Esophagus muscularis mucosa (tissue), 4 donors: ENCODE measurements at regions not wholly inside any gene's neighbourhood (a gene's known extent, or its start where the extent isn't known, plus 50 kb on each side); places are given as distances from the start of the nearest gene placed in this dataset.

Experiments used
- DNase-seq: peaks from one replicate; pipeline ENCODE4 v3.0.0-alpha.2; 2017; ENCODE audit errors: extremely low spot score
- H3K27ac ChIP-seq, 4 donors: fragments of 200-600 bp; sonication (generic); replicated peaks in 1 of 4; 1 replicate in 3 of 4; 2 replicates in 1 of 4; pipeline ENCODE4 v1.5.1; 2016 to 2019; ENCODE audit warnings: mild to moderate bottlenecking in 1 of 4
- H3K27me3 ChIP-seq, 4 donors: fragments of 200-600 bp; sonication (generic); one replicate each; pipeline versions ENCODE4 v1.5.1 to v1.6.0; 2016 to 2019
- H3K36me3 ChIP-seq, 4 donors: fragments of 200-600 bp; sonication (generic); one replicate each; pipeline ENCODE4 v1.5.1; 2016 to 2019
- H3K4me1 ChIP-seq, 4 donors: fragments of 200-600 bp; sonication (generic); one replicate each; pipeline ENCODE4 v1.5.1; 2016 to 2019
- H3K4me3 ChIP-seq, 4 donors: fragments of 200-600 bp; sonication (generic); 1 replicate in 2 of 4; 2 replicates in 2 of 4; pipeline ENCODE4 v1.5.1; 2016 to 2019; ENCODE audit warnings: mild to moderate bottlenecking in 4 of 4, moderate library complexity in 1 of 4
- H3K9me3 ChIP-seq, 4 donors: fragments of 200-600 bp; sonication (generic); 1 replicate in 3 of 4; 2 replicates in 1 of 4; pipeline ENCODE4 v1.5.1; 2016 to 2019
- CTCF ChIP-seq, 3 experiments: fragments of 200-600 bp in 2 of 3; fragments of 450-650 bp in 1 of 3; sonication (generic) in 2 of 3; IDR thresholded peaks; one replicate each; pipeline ENCODE4 v1.5.1; 2017 to 2019; ENCODE audit warnings: antibody characterized with exemption in 3 of 3, mild to moderate bottlenecking in 2 of 3, moderate library complexity in 1 of 3
- EP300 ChIP-seq: sonication (generic); formaldehyde crosslinking; IDR thresholded peaks from one replicate; pipeline ENCODE4 v1.6.1; 2017; ENCODE audit warnings: antibody characterized with exemption
- POLR2A ChIP-seq: fragments of 450-650 bp; IDR thresholded peaks from one replicate; pipeline ENCODE4 v1.6.1; 2017; ENCODE audit warnings: antibody characterized with exemption, moderate library complexity, mild to moderate bottlenecking, low read depth
- POLR2AphosphoS5 ChIP-seq, 2 donors: sonication (generic); formaldehyde crosslinking; IDR thresholded peaks; one replicate each; pipeline ENCODE4 v1.6.1; 2017; ENCODE audit warnings: antibody characterized with exemption in 2 of 2
- WGBS: methylation state at CpG from one replicate; pipeline ENCODE4 v1.1.5; 2018; 5-methylcytosine and 5-hydroxymethylcytosine counted together
- intact Hi-C: fragments of 100-400 bp; cut with DNase I; formaldehyde crosslinking; loops from one replicate; pipeline ENCODE4 v1.15.1; 2023

GRCh38 chr3:194738254-194739093 lies 52.8 kb downstream of the FAM43A start:
- intact Hi-C loops: no loop called here
- H3K27me3 ChIP-seq: no peaks in the 10 kb centered on the region
- H3K4me1 ChIP-seq: peaks cover 17 to 27% (median 24%) of the 10 kb centered on the region in 4 donors
- H3K9me3 ChIP-seq: peaks cover 0 to 13% (median 6%) of the 10 kb centered on the region in 4 donors
- 67% methylated on average over 6 of the region's 6 CpGs for WGBS
- no peak overlapping the region for H3K27ac ChIP-seq
- no peak overlapping the region for H3K4me3 ChIP-seq
- no peak for DNase-seq
- TF ChIP-seq EP300 (no peak), CTCF (IDR thresholded peaks at IDR 0.05) (no peak), POLR2AphosphoS5 (IDR thresholded peaks at IDR 0.05) (no peak), POLR2A (no peak)
- H3K36me3 ChIP-seq: no peaks in the 10 kb centered on the region

- Histone ChIP-seq H3K27me3 (no peaks in the 10 kb centered on the region), H3K4me3 (no peak overlapping the region), H3K4me1 (peaks cover 17 to 27% (median 24%) of the 10 kb centered on the region in 4 donors), H3K9me3 (peaks cover 0 to 10% (median 4%) of the 10 kb centered on the region in 4 donors), H3K36me3 (no peaks in the 10 kb centered on the region), H3K27ac (no peak overlapping the region)
- intact Hi-C loops: no loop called here
- WGBS: 83% methylated on average over 11 of the region's 11 CpGs
- no peak for TF ChIP-seq CTCF (IDR thresholded peaks at IDR 0.05)
- no peak for TF ChIP-seq EP300
- no peak for DNase-seq
Observed at GRCh38 chr3:194739498-194740284, 54.0 kb downstream of the FAM43A start.

GRCh38 chr3:194740859-194741491 lies 55.3 kb downstream of the FAM43A start:
- no peak overlapping the region for H3K27ac ChIP-seq
- no peaks in the 10 kb centered on the region for H3K36me3 ChIP-seq
- TF ChIP-seq CTCF (IDR thresholded peaks at IDR 0.05) (no peak), POLR2A (no peak), POLR2AphosphoS5 (IDR thresholded peaks at IDR 0.05) (no peak), EP300 (no peak)
- WGBS: 72% methylated on average over 16 of the region's 16 CpGs
- no peak overlapping the region for H3K4me3 ChIP-seq
- peaks cover 17 to 27% (median 24%) of the 10 kb centered on the region in 4 donors for H3K4me1 ChIP-seq
- H3K27me3 ChIP-seq: no peaks in the 10 kb centered on the region
- no peak for DNase-seq
- intact Hi-C loops: no loop called here
- peaks cover 0 to under 1% (median 0%) of the 10 kb centered on the region in 4 donors for H3K9me3 ChIP-seq

- intact Hi-C loops: no loop called here
- Histone ChIP-seq H3K4me1 (peaks cover 17 to 27% (median 24%) of the 10 kb centered on the region in 4 donors), H3K36me3 (no peaks in the 10 kb centered on the region), H3K27me3 (no peaks in the 10 kb centered on the region), H3K27ac (no peak overlapping the region), H3K9me3 (no peaks in the 10 kb centered on the region), H3K4me3 (no peak overlapping the region)
- no peak for DNase-seq
- TF ChIP-seq CTCF (IDR thresholded peaks at IDR 0.05): no peak
- WGBS: 77% methylated on average over 7 of the region's 7 CpGs
Observed at GRCh38 chr3:194741916-194742315, 56.2 kb downstream of the FAM43A start.
